ENCODE measurements at regions not wholly inside any gene's neighbourhood (a gene's known extent, or its start where the extent isn't known, plus 50 kb on each side); places are given as distances from the start of the nearest gene placed in this dataset.

GRCh38 chr4:131052646-131053045 is 1956.7 kb downstream of the C4orf33 start:
- no peak overlapping the region for H4K91ac ChIP-seq (ENCODE audit: insufficient read depth, low read depth, low read length)
- no peak for TF ChIP-seq POLR2A (IDR thresholded peaks at IDR 0.05; ENCODE audit: low read depth, low read length)
- TF ChIP-seq MAZ (IDR thresholded peaks at IDR 0.05; ENCODE audit: borderline replicate concordance, low read depth, low read length) = no peak
- no peak for TF ChIP-seq RFX5 (IDR thresholded peaks at IDR 0.05; ENCODE audit: low read depth, low read length)
- no peak for TF ChIP-seq CEBPB (IDR thresholded peaks at IDR 0.05; ENCODE audit: low read depth, low read length)
- no peak for TF ChIP-seq NFE2L2 (IDR thresholded peaks at IDR 0.05; ENCODE audit: low read depth, low read length)
- TF ChIP-seq BHLHE40 (IDR thresholded peaks at IDR 0.05; ENCODE audit: low read depth, low read length) = no peak
- no peak for TF ChIP-seq FOS (IDR thresholded peaks at IDR 0.05; ENCODE audit: low read depth, low read length)
- no peak for TF ChIP-seq USF2 (IDR thresholded peaks at IDR 0.05; ENCODE audit: low read depth, low read length)
- TF ChIP-seq RCOR1 (IDR thresholded peaks at IDR 0.05; ENCODE audit: insufficient replicate concordance, low read length) = no peak
- TF ChIP-seq RAD21 (IDR thresholded peaks at IDR 0.05; ENCODE audit: low read length) = no peak
- POLR2A ChIA-PET (ENCODE audit: unreplicated experiment) = no interaction called here
- H2AK9ac ChIP-seq (replicated peaks; ENCODE audit: low read depth, low read length, poor library complexity) = no peak overlapping the region
- no peaks in the 10 kb centered on the region for H3K9me1 ChIP-seq (ENCODE audit: insufficient read depth, low read length)
- H4K20me1 ChIP-seq (ENCODE audit: insufficient read depth, low read length) = no peaks in the 10 kb centered on the region
- no peak overlapping the region for H3K4me3 ChIP-seq (ENCODE audit: insufficient read depth, low read depth, low read length)
- H3K4ac ChIP-seq (ENCODE audit: low read depth, low read length) = no peak overlapping the region
- H2BK15ac ChIP-seq (ENCODE audit: low read depth, low read length) = no peak overlapping the region
- H3K9me3 ChIP-seq (ENCODE audit: control insufficient read depth, insufficient read depth, low read length) = peaks cover 3% of the 10 kb centered on the region; the same call in 1 of the 2 replicates
- H3K9ac ChIP-seq (ENCODE audit: low read depth, low read length) = no peak overlapping the region
- DNase-seq (no peak), ATAC-seq (ENCODE audit: low read depth) (no peak)
- intact Hi-C loops (cut with micrococcal nuclease) (no loop called here), dilution Hi-C loops (cut with HindIII; ENCODE audit: low sequenced_read_pairs, unreplicated experiment) (no loop called here), in situ Hi-C loops (cut with MboI; ENCODE audit: low sequenced_read_pairs) (no loop called here)
- H3K23ac ChIP-seq (ENCODE audit: low read depth, low read length) = no peak overlapping the region
- H3K4me2 ChIP-seq (ENCODE audit: low read depth, low read length) = no peak overlapping the region
- no peak overlapping the region for H2AFZ ChIP-seq (replicated peaks; ENCODE audit: low read length, poor library complexity)
- H3K79me1 ChIP-seq (ENCODE audit: low read depth in 1 of 2, low read length in 2 of 2) = no peaks in the 10 kb centered on the region
- H4K8ac ChIP-seq (ENCODE audit: low read depth in 2 of 2, low read length in 2 of 2) = no peak overlapping the region
- H3K27ac ChIP-seq (ENCODE audit: insufficient read depth, low read length) = no peak overlapping the region
- H2BK20ac ChIP-seq (ENCODE audit: low read depth, low read length) = no peak overlapping the region
- no peak overlapping the region for H3K18ac ChIP-seq (ENCODE audit: low read depth, low read length)
- no peaks in the 10 kb centered on the region for H3K27me3 ChIP-seq (ENCODE audit: control insufficient read depth, insufficient read depth, low read length)
- H2AK5ac ChIP-seq (ENCODE audit: low read depth, low read length) = no peak overlapping the region
- no TSS peak for BruUV-seq (replicated peaks)
- WGBS, 2 experiments (ENCODE audit: extremely low coverage in 2 of 2, insufficient read length in 1 of 2) = no CpG with 5 or more reads among the region's 2 CpGs
- H3K14ac ChIP-seq (replicated peaks; ENCODE audit: low read depth, low read length) = no peak overlapping the region
- no peak overlapping the region for H2BK120ac ChIP-seq (ENCODE audit: low read depth, low read length)
- no peak overlapping the region for H4K5ac ChIP-seq (ENCODE audit: low read depth, low read length)
- H3K4me1 ChIP-seq (ENCODE audit: control insufficient read depth, insufficient read depth, low read length) = no peaks in the 10 kb centered on the region
- H3K56ac ChIP-seq (ENCODE audit: extremely low read depth, insufficient read depth, low read length) = no peak overlapping the region
- CTCF ChIA-PET = interaction anchor here (0.7 kb wide), 1 partner anchor 17 kb away, joined by 3 read pairs; no protein-coding TSS in a partner anchor
- H2BK5ac ChIP-seq (ENCODE audit: low read depth, low read length, poor library complexity, severe bottlenecking) = no peak overlapping the region
- no peaks in the 10 kb centered on the region for H3K36me3 ChIP-seq (ENCODE audit: control insufficient read depth, insufficient read depth, low read length)

All from IMR-90 (cell line).